ENCODE measurements at regions not wholly inside any gene's neighbourhood (a gene's known extent, or its start where the extent isn't known, plus 50 kb on each side); places are given as distances from the start of the nearest gene placed in this dataset.
"Not testable (repeated sequence)": the region's sequence is repeated elsewhere in the genome, so short reads cannot be mapped to it uniquely, and the experiment has no call there.

DNA sequence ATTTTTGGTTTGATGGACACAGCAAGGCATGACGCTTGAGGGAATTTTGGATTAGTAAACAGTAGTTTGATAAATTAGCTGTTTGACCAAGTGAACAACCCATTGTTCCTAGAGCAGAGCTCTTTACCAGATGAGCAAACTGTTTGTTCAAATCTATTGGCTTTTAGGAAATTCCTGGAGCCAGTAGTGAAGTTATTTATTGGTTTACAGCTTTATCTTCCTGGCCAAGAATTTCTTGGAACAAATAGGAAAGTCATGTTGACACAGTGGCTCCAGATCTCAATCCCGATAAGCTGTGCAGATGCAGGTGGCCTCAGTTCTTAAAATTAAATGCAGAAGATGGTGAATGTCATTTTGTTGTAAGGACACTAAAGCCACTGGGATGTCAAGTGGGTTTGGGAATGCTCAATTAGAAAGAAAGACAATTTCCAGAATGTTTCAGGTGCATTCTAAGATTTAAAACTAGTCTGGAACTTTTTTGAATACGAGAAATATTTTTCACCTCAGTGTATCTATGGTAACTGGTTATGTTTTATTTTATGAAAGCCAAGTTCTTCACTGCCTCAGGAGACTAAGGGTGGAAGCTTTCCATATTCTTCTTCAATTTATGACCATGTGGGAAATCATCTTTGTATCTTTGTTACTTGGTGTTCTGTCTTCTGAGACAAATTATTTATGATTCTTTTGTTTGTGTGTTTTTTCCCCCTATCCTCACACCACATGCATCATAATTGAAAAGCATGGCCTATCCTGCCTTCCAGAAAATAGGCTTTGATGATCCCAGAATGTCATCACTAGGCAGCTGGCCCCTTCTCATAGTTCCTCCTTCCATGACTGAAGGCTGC lies 554.5 kb downstream of the STIM2 start:
- DNase-seq = no peak

GRCh38 chr4:27428661-27429060 lies 568.0 kb downstream of the STIM2 start:
- intact Hi-C loops (cut with DNase I) = no loop called here
- no peak for DNase-seq

More for the DNA sequence above, 554.5 kb downstream of the STIM2 start:
- intact Hi-C loops (cut with DNase I) = no loop called here

DNA sequence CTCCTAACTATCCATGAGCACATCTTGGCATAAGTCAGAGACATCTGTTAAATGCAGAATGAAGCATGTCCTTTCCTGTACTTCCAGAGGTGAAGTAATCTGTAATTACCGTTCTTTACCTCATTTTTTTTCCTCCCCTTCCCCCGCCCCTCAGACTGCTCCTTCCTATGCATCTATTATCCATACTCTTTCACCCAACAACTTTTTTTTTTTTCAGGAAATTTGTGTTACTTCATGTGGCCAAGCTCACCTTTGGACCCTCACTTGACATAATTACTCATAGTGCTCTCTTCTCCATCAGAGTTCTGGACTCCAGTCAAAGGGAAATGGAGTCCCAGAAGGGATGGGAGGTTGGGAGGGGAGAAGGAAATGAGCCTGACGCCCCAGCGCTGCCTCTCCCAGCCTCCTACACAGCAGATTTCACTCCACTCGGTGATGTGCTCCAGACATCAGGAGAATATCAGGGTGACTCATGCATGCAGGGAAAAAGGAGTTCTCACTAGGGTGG lies 568.8 kb downstream of the STIM2 start:
- DNase-seq = peak in 13 of 42 donors; percentile 6 to 61 (median 28)
- intact Hi-C loops (cut with DNase I) = no loop called here

- DNase-seq = no peak
- intact Hi-C loops (cut with DNase I) = no loop called here
These were observed 581.5 kb downstream of the STIM2 start for GRCh38 chr4:27442146-27442545.

GRCh38 chr4:27442661-27443060 lies 582.0 kb downstream of the STIM2 start:
- DNase-seq; intact Hi-C loops (cut with DNase I): not testable (repeated sequence)

DNA sequence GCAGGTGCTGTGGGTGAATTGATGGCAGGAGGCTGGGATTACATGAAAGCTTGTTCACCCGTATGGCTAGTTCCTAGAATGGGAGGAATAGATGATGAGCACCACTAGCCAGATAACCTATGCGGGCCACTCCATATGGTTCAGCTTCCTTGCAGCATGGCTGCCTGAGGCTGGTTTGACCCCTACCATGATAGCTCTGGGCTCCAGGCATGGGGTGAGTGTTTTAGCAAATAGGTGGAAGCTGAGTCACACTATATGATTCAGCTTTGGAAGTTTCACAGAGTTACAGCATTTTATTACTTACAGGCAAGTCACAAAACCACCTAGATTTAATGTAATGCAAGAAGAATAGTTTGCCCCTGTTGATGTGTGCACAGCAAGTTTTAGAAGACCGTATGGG lies 603.2 kb downstream of the STIM2 start:
- no peak for DNase-seq
- intact Hi-C loops (cut with DNase I) = no loop called here

- intact Hi-C loops (cut with DNase I) = no loop called here
- no peak for DNase-seq
These were observed 606.7 kb downstream of the STIM2 start for GRCh38 chr4:27467351-27467750.

DNA sequence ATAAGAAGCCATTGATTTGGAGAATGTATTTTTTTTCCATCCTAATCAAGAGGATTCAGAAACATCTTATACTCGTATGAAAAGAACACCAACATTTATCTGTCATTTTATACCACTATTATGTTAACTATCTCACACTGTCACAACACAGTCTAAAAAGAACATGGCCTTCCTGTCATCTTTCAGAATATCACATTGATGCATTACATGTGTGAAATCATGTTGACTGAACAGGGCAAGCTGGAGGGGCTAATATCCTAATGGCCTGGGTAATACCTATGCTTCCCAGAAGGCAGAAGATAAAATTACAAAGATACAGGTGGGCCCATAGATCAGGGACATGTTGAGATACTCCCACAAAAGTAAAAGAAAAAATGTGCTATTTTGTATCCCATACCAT lies 611.7 kb downstream of the STIM2 start:
- intact Hi-C loops (cut with DNase I) = no loop called here
- no peak for DNase-seq

DNA sequence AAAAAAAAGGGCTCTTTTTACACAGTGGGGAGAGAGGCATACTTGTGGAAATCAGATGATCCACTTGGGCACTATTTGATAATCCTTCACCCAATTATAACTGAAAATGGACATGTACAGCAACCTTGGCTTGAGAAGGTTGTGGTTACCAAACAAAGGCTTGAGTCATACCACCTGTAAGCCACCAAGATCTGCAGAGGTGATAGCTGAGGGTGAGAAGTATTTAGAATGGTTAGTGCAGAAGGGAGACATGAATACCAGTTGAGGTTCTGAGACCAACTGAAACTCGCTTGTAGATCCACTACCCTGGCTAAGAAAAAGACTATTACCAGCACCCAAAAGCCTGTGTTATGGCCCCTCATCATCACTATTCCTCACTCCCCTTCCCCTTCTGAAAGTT lies 614.0 kb downstream of the STIM2 start:
- intact Hi-C loops (cut with DNase I) = no loop called here

GRCh38 chr4:27484216-27484615 lies 623.6 kb downstream of the STIM2 start:
- intact Hi-C loops (cut with DNase I) = no loop called here
- DNase-seq = no peak

More for the DNA sequence above, 614.0 kb downstream of the STIM2 start:
- DNase-seq = no peak

DNA sequence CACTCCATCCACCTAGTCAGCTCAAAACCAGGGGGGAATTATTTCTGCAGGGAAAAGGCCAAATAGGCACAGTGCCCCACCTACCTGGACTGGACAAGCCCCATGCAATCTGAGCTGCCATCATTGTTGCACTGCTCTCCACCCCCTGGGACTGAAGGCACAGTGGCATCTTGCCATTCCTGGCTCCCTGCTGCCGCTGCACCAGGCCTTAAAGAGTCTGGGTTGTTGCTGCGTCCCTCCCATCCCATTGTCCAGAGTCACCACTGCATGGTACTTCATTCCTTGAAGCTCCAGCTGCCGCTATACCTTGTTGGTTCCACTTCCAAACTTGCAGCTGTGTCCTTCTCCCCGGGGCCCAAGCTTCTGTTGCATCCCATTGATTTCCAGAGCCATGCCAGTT lies 629.7 kb downstream of the STIM2 start:
- intact Hi-C loops (cut with DNase I) = no loop called here
- DNase-seq = no peak

GRCh38 chr4:27490766-27491165 lies 630.1 kb downstream of the STIM2 start:
- intact Hi-C loops (cut with DNase I) = no loop called here
- no peak for DNase-seq

DNA sequence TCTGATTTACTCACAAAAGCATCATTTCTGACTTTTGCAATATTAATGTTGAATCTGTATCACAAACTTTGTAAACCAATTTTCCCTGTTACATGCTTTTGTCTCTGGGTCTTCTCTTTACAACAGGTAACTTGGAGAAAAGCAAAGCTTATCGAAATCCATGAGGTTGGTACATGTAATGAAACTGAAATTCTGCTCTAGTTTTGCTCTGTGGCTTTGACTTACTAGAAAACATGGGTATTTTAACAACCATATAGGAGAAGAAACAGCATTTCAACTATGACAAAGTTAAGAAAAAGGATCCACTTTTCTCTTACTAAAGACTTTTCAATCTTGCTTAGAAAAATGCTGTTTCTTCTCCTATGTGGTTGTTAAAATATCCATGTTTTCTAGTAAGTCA lies 645.8 kb downstream of the STIM2 start:
- intact Hi-C loops (cut with DNase I) = no loop called here
- no peak for DNase-seq

GRCh38 chr4:27514711-27515110 lies 654.1 kb downstream of the STIM2 start:
- intact Hi-C loops (cut with DNase I) = no loop called here
- DNase-seq = no peak

DNA sequence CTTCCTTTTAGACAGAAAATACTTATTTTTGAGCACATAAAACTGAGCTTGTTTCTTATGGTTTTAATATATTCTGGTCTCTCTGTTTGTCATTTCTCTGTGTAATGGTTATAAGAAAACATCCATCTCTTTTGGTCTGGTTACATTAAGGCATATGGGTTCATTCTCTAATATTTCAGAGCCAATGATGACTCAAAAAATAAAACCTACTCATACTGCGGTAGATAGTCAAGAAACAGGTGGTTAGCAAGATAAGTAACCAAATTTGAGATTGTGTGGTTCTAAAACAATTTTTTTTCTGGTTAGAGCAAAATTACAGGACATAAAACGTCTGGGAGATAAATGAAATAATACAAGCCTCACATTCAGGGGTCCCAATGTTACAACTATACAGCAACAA lies 654.5 kb downstream of the STIM2 start:
- intact Hi-C loops (cut with DNase I) = no loop called here
- DNase-seq = no peak

GRCh38 chr4:27518876-27519275 lies 658.2 kb downstream of the STIM2 start:
- intact Hi-C loops (cut with DNase I) = no loop called here
- no peak for DNase-seq

- intact Hi-C loops (cut with DNase I) = no loop called here
These were observed 663.6 kb downstream of the STIM2 start for GRCh38 chr4:27524224-27524623.

DNA sequence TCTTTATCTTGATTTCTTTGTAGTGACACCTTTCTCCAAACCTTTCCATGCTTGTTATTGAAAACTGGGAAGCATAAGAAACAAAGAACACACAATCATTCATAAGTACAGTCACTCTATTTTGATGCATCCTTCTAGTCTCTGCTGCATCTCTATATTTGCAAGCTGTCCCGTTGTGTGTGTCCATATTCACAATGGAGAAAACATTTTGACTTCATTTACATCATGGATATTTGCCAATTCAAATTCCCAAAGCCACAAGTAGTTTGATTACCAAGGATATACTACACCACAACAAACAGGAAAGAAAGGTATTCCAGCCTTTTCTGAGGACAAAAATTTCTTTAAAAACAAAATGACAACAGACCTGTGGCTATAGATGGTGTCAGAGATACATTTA lies 673.8 kb downstream of the STIM2 start:
- intact Hi-C loops (cut with DNase I) = no loop called here
- DNase-seq = no peak

More at GRCh38 chr4:27524224-27524623, 663.6 kb downstream of the STIM2 start:
- DNase-seq = no peak

DNA sequence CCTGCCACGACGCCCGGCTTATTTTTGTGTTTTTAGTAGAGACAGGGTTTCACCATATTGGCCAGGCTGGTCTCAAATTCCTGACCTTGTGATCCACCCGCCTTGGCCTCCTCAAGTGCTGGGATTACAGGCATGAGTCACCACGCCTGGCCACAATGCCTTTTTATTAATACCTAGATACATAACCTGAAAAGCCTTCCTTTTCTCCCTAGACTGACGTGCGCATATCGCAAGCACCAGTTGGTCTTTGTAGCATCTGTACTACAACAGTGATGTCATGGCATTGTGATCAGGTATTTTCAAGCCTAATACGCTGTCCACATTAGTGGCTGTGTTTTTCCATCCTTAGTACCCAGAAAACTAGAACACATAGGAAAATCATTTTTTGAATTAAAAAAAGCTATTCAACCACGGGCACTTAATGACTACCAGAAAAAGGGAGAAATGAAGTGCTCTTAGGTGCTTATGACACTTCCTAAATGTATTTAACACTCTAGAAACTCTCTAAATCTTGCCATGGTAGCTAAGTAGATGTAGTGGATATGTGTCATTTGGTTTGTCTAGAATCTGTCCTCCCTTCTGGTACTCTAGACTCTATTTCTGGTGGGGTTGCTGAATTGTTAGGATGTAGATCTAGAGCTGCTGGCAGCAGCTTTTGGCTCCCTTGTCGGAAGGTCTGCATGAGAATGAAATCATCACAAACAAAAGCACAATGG lies 707.8 kb downstream of the STIM2 start:
- intact Hi-C loops (cut with DNase I) = no loop called here

GRCh38 chr4:27568952-27569319 lies 708.3 kb downstream of the STIM2 start:
- intact Hi-C loops (cut with DNase I) = no loop called here
- DNase-seq = no peak

More for the DNA sequence above, 707.8 kb downstream of the STIM2 start:
- DNase-seq = no peak

Measured in head of caudate nucleus (tissue), 42 donors.